ENCODE measurements at regions not wholly inside any gene's neighbourhood (a gene's known extent, or its start where the extent isn't known, plus 50 kb on each side); places are given as distances from the start of the nearest gene placed in this dataset.
"Not testable (repeated sequence)": the region's sequence is repeated elsewhere in the genome, so short reads cannot be mapped to it uniquely, and the experiment has no call there.

- no peak for DNase-seq (ENCODE audit: low read depth)
- no peak overlapping the region for H3K4me3 ChIP-seq (ENCODE audit: low read depth, low read length)
Observed at GRCh38 chr14:85316701-85317410, 213.1 kb upstream of the FLRT2 start.

- DNase-seq (ENCODE audit: low read depth): no peak
Observed at GRCh38 chr14:85317491-85318021, 212.4 kb upstream of the FLRT2 start.

GRCh38 chr14:85319101-85319500 lies 210.8 kb upstream of the FLRT2 start:
- no peak for DNase-seq (ENCODE audit: low read depth)
- no peak overlapping the region for H3K4me3 ChIP-seq (ENCODE audit: low read depth, low read length)

More at GRCh38 chr14:85317491-85318021, 212.4 kb upstream of the FLRT2 start:
- no peak overlapping the region for H3K4me3 ChIP-seq (ENCODE audit: low read depth, low read length)

- peak; percentile 56 for DNase-seq (ENCODE audit: low read depth)
- no peak overlapping the region for H3K4me3 ChIP-seq (ENCODE audit: low read depth, low read length)
Observed at GRCh38 chr14:85319998-85320630, 209.8 kb upstream of the FLRT2 start.

GRCh38 chr14:85325134-85326017 lies 204.6 kb upstream of the FLRT2 start:
- no peak overlapping the region for H3K4me3 ChIP-seq (ENCODE audit: low read depth, low read length)
- DNase-seq (ENCODE audit: low read depth): no peak

GRCh38 chr14:85332401-85332800 lies 197.5 kb upstream of the FLRT2 start:
- H3K4me3 ChIP-seq (ENCODE audit: low read depth, low read length): no peak overlapping the region
- no peak for DNase-seq (ENCODE audit: low read depth)

- no peak for DNase-seq (ENCODE audit: low read depth)
- no peak overlapping the region for H3K4me3 ChIP-seq (ENCODE audit: low read depth, low read length)
Observed at GRCh38 chr14:85333313-85333712, 196.6 kb upstream of the FLRT2 start.

GRCh38 chr14:85333841-85334240 lies 196.1 kb upstream of the FLRT2 start:
- DNase-seq (ENCODE audit: low read depth): no peak
- no peak overlapping the region for H3K4me3 ChIP-seq (ENCODE audit: low read depth, low read length)

GRCh38 chr14:85334316-85334715 lies 195.6 kb upstream of the FLRT2 start:
- H3K4me3 ChIP-seq (ENCODE audit: low read depth, low read length): no peak overlapping the region
- no peak for DNase-seq (ENCODE audit: low read depth)

GRCh38 chr14:85336257-85336656 lies 193.7 kb upstream of the FLRT2 start:
- H3K4me3 ChIP-seq (ENCODE audit: low read depth, low read length): no peak overlapping the region
- no peak for DNase-seq (ENCODE audit: low read depth)

GRCh38 chr14:85336817-85337216 lies 193.1 kb upstream of the FLRT2 start:
- DNase-seq (ENCODE audit: low read depth): no peak
- no peak overlapping the region for H3K4me3 ChIP-seq (ENCODE audit: low read depth, low read length)

GRCh38 chr14:85338895-85339294 lies 191.0 kb upstream of the FLRT2 start:
- no peak for DNase-seq (ENCODE audit: low read depth)
- H3K4me3 ChIP-seq (ENCODE audit: low read depth, low read length): no peak overlapping the region

- peak; percentile 14 for DNase-seq (ENCODE audit: low read depth)
- H3K4me3 ChIP-seq (ENCODE audit: low read depth, low read length): no peak overlapping the region
Observed at GRCh38 chr14:85342858-85343607, 186.9 kb upstream of the FLRT2 start.

GRCh38 chr14:85344171-85344570 lies 185.8 kb upstream of the FLRT2 start:
- DNase-seq (ENCODE audit: low read depth): no peak
- no peak overlapping the region for H3K4me3 ChIP-seq (ENCODE audit: low read depth, low read length)

GRCh38 chr14:85344847-85345570 lies 184.9 kb upstream of the FLRT2 start:
- no peak overlapping the region for H3K4me3 ChIP-seq (ENCODE audit: low read depth, low read length)
- DNase-seq (ENCODE audit: low read depth): no peak

GRCh38 chr14:85350667-85351066 lies 179.3 kb upstream of the FLRT2 start:
- no peak for DNase-seq (ENCODE audit: low read depth)
- no peak overlapping the region for H3K4me3 ChIP-seq (ENCODE audit: low read depth, low read length)

- not testable (repeated sequence) for H3K4me3 ChIP-seq (ENCODE audit: low read depth, low read length); DNase-seq (ENCODE audit: low read depth)
Observed at GRCh38 chr14:85352588-85352987, 177.4 kb upstream of the FLRT2 start.

- DNase-seq (ENCODE audit: low read depth): no peak
- H3K4me3 ChIP-seq (ENCODE audit: low read depth, low read length): no peak overlapping the region
Observed at GRCh38 chr14:85357120-85357519, 172.8 kb upstream of the FLRT2 start.

Data from skeletal muscle cell (primary cell).